ENCODE measurements at regions not wholly inside any gene's neighbourhood (a gene's known extent, or its start where the extent isn't known, plus 50 kb on each side); places are given as distances from the start of the nearest gene placed in this dataset.

DNA sequence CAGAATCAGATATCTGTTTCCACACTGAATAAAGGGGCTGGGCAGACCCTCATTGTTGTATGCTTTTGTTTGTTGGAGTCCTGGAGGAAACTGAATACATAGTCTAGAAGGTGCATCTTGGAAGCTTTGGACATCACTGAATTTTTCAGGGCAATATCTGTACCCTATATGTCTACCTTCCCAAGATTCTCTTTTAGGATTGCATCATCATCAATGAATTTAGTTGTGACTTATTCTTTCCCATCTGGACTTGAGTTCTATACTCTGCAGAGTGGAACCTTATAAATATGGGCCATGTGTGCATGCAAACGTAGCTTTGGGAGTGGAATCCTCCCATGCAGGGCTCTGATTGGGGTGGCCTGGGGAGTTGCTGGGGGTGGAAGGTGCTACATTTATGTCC, 60.7 kb upstream of the PROKR2 start:
- no TSS peak for BruUV-seq (replicated peaks)
- ATAC-seq (no peak), DNase-seq (ENCODE audit: low read depth, low spot score) (no peak)
- TF ChIP-seq SIN3A (IDR thresholded peaks at IDR 0.05; ENCODE audit: borderline replicate concordance, insufficient read depth, low read depth, low read length): no peak
- no peak for TF ChIP-seq POLR2AphosphoS5 (IDR thresholded peaks at IDR 0.05; ENCODE audit: low read depth, low read length)
- TF ChIP-seq TCF7L2 (IDR thresholded peaks at IDR 0.05; ENCODE audit: low read depth, low read length): no peak
- TF ChIP-seq, protein P1, sequence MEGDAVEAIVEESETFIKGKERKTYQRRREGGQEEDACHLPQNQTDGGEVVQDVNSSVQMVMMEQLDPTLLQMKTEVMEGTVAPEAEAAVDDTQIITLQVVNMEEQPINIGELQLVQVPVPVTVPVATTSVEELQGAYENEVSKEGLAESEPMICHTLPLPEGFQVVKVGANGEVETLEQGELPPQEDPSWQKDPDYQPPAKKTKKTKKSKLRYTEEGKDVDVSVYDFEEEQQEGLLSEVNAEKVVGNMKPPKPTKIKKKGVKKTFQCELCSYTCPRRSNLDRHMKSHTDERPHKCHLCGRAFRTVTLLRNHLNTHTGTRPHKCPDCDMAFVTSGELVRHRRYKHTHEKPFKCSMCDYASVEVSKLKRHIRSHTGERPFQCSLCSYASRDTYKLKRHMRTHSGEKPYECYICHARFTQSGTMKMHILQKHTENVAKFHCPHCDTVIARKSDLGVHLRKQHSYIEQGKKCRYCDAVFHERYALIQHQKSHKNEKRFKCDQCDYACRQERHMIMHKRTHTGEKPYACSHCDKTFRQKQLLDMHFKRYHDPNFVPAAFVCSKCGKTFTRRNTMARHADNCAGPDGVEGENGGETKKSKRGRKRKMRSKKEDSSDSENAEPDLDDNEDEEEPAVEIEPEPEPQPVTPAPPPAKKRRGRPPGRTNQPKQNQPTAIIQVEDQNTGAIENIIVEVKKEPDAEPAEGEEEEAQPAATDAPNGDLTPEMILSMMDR (IDR thresholded peaks at IDR 0.05): no peak
- TF ChIP-seq, protein P2, sequence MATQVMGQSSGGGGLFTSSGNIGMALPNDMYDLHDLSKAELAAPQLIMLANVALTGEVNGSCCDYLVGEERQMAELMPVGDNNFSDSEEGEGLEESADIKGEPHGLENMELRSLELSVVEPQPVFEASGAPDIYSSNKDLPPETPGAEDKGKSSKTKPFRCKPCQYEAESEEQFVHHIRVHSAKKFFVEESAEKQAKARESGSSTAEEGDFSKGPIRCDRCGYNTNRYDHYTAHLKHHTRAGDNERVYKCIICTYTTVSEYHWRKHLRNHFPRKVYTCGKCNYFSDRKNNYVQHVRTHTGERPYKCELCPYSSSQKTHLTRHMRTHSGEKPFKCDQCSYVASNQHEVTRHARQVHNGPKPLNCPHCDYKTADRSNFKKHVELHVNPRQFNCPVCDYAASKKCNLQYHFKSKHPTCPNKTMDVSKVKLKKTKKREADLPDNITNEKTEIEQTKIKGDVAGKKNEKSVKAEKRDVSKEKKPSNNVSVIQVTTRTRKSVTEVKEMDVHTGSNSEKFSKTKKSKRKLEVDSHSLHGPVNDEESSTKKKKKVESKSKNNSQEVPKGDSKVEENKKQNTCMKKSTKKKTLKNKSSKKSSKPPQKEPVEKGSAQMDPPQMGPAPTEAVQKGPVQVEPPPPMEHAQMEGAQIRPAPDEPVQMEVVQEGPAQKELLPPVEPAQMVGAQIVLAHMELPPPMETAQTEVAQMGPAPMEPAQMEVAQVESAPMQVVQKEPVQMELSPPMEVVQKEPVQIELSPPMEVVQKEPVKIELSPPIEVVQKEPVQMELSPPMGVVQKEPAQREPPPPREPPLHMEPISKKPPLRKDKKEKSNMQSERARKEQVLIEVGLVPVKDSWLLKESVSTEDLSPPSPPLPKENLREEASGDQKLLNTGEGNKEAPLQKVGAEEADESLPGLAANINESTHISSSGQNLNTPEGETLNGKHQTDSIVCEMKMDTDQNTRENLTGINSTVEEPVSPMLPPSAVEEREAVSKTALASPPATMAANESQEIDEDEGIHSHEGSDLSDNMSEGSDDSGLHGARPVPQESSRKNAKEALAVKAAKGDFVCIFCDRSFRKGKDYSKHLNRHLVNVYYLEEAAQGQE (IDR thresholded peaks at IDR 0.05; ENCODE audit: insufficient read depth in 1 of 2, low read depth in 2 of 2, low read length in 1 of 2): no peak
- intact Hi-C loops (cut with micrococcal nuclease; ENCODE audit: unreplicated experiment): no loop called here
- H3K4me3 ChIP-seq (ENCODE audit: low read depth in 2 of 2, low read length in 2 of 2): no peak overlapping the region
- H3K4me1 ChIP-seq (ENCODE audit: control insufficient read depth, insufficient read depth, low read length): no peaks in the 10 kb centered on the region
- H3K27ac ChIP-seq (ENCODE audit: low read length): no peak overlapping the region
- H3K9me3 ChIP-seq (ENCODE audit: control insufficient read depth, insufficient read depth, low read depth, low read length): no peaks in the 10 kb centered on the region
- peaks cover 2% of the 10 kb centered on the region; the same call in 1 of the 2 replicates for H3K27me3 ChIP-seq (ENCODE audit: control insufficient read depth, insufficient read depth, low read length)
- ChIA-PET CTCF (no interaction called here), POLR2A (no interaction called here)
- no peaks in the 10 kb centered on the region for H3K36me3 ChIP-seq (ENCODE audit: control insufficient read depth, insufficient read depth, low read length)
- in situ Hi-C loops (cut with HindIII; ENCODE audit: low pct_unique_long_range_greater_than_20kb, low sequenced_read_pairs): no loop called here

DNA sequence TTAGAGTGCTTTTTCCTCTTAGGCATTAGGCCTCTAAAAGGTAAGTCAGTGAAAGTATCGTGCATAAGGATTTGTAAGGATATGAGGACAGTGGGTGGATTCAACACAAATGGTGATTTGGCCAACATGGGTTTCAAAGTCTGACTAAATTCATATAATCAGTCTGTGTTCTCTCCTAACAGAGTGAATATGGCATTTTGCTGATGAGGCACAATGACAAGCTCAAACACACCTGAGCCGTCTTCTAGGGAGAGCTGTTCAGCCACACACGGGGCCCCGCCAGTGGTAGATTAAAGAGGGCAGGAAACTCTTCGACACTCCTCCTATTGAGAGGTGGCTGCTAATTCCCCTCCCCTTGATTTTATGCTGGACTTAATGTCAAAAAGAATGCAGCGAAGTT, 59.5 kb upstream of the PROKR2 start:
- Histone ChIP-seq H3K27ac (ENCODE audit: low read length) (no peak overlapping the region), H3K27me3 (ENCODE audit: control insufficient read depth, insufficient read depth, low read length) (peaks cover 2% of the 10 kb centered on the region), H3K9me3 (ENCODE audit: control insufficient read depth, insufficient read depth, low read depth, low read length) (no peaks in the 10 kb centered on the region), H3K4me1 (ENCODE audit: control insufficient read depth, insufficient read depth, low read length) (no peaks in the 10 kb centered on the region), H3K36me3 (ENCODE audit: control insufficient read depth, insufficient read depth, low read length) (no peaks in the 10 kb centered on the region), H3K4me3 (ENCODE audit: low read depth in 2 of 2, low read length in 2 of 2) (no peak overlapping the region)
- no peak for DNase-seq (ENCODE audit: low read depth, low spot score)
- ChIA-PET CTCF (no interaction called here), POLR2A (no interaction called here)
- in situ Hi-C loops (cut with HindIII; ENCODE audit: low pct_unique_long_range_greater_than_20kb, low sequenced_read_pairs) (no loop called here), intact Hi-C loops (cut with micrococcal nuclease; ENCODE audit: unreplicated experiment) (no loop called here)
- TF ChIP-seq, protein P1 (IDR thresholded peaks at IDR 0.05): no peak
- TF ChIP-seq POLR2AphosphoS5 (IDR thresholded peaks at IDR 0.05; ENCODE audit: low read depth, low read length): no peak
- no peak for TF ChIP-seq TCF7L2 (IDR thresholded peaks at IDR 0.05; ENCODE audit: low read depth, low read length)
- TF ChIP-seq, protein P2 (IDR thresholded peaks at IDR 0.05; ENCODE audit: insufficient read depth in 1 of 2, low read depth in 2 of 2, low read length in 1 of 2): no peak
- no peak for TF ChIP-seq SIN3A (IDR thresholded peaks at IDR 0.05; ENCODE audit: borderline replicate concordance, insufficient read depth, low read depth, low read length)
- no TSS peak for BruUV-seq (replicated peaks)
- ATAC-seq: no peak
